ENCODE measurements at regions not wholly inside any gene's neighbourhood (a gene's known extent, or its start where the extent isn't known, plus 50 kb on each side); places are given as distances from the start of the nearest gene placed in this dataset.
"Not testable (repeated sequence)": the region's sequence is repeated elsewhere in the genome, so short reads cannot be mapped to it uniquely, and the experiment has no call there.

DNA sequence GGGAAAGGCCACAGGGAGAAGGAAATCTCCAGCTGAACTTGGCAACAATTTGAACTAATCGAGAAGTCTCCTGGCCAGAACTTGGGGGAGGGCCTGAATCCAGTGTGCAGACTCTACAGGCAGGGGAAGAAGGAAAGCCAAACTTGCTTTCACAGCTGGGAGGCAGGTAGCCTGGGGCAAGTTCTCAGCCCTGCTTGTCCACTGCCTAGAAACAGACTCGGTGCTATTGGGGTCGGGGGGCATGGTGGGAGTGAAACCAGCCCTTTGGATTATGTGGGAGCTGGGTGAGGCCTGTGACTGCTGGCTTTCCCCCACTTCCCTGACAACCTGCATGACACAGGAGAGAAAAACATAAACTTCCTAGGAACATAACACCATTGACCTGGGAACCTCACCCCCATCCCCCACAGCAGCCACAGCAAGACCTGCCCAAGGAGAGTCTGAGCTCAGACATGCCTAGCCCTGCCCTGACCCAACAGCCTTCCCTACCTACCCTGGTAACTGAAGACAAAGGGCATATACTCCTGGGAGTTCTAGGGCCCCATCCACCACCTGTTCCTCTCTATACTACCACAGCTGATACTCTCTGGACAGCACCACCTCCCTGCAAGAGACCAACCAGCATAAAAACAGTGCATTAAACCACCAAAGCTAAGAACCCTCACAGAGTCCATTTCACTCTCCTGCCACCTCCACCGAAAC lies 103.7 kb upstream of the MNS1 start:
- DNase-seq = no peak

DNA sequence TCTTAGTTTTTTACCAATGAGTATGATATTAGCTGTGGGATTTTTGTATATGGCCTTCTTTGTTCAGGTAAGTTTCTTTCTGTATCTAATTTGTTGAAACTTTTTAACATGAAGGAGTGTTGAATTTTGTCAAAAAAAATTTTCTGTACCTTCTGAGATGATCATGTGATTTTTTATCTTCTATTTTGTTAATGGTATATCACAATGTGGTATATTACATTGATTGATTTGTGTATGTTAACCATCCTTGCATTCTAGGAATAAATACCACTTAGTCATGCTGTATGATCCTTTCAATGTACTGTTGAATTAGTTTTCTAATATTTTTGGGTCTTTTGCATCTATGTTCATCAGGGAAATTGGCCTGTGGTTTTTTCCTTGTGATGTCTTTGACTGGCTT lies 92.5 kb upstream of the MNS1 start:
- no peak for DNase-seq

DNA sequence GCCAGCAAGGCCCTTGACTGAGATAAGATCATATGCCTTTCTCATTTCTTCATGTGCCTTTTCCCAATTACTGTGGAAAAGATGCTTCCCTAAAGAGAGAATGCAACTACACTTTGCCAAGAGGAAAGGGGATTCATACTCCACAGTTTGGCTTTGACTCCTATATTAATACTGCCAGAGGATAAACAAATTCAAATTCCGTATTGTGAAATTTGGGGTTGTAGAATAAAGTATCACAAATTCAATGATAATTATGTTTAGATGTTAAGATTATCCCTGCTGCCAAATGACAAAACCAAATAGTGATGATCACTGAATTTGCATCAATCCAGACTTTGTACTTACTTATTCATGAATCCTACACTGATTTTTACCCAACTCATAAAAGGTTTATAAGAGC lies 88.5 kb upstream of the MNS1 start:
- DNase-seq = no peak

DNA sequence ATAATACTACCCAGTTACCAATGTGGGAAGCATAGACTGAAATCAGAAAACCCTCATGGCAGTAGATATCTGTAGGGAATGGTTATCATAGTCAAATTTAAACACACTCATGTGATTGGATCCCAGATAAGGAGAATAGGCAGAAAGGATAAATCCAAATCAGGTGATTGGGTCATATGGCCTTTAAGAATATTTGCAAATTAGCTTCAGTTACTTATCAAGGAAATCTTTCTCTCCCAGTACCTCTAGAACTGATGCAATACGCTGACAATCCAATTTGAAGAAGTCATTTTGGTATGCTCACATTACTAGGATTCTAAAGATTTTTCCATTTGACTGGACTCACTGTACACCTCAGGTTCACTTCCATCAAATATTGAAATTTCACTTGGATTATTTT lies 87.7 kb upstream of the MNS1 start:
- DNase-seq = no peak

DNA sequence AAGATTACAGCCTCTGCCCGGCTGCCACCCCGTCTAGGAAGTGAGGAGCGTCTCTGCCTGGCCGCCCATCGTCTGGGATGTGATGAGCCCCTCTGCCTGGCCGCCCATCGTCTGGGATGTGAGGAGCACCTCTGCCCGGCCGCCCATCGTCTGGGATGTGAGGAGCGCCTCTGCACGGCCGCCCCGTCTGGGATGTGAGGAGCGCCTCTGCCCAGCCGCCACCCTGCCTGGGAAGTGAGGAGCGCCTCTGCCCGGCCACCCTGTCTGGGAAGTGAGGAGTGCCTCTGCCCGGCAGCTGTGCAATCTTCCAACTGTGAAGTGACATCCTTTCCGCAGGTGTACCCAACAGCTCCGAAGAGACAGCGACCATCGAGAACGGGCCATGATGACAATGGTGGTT lies 75.6 kb upstream of the MNS1 start:
- not testable (repeated sequence) for DNase-seq

DNA sequence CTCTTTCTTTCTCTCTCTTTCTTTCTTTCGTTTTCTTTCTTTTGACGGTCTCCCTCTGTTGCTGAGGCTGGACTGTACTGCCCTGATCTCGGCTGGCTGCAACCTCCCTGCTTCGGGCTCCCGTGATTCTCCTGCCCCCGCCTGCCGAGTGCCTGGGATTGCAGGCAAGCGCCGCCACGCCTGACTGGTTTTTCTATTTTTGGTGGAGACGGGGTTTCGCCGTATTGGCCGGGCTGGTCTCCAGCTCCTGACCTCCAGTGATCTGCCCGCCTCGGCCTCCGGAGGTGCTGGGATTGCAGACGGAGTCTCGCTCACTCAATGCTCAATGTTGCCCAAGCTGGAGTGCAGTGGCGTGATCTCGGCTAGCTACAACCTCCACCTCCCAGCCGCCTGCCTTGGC lies 75.2 kb upstream of the MNS1 start:
- DNase-seq = not testable (repeated sequence)

DNA sequence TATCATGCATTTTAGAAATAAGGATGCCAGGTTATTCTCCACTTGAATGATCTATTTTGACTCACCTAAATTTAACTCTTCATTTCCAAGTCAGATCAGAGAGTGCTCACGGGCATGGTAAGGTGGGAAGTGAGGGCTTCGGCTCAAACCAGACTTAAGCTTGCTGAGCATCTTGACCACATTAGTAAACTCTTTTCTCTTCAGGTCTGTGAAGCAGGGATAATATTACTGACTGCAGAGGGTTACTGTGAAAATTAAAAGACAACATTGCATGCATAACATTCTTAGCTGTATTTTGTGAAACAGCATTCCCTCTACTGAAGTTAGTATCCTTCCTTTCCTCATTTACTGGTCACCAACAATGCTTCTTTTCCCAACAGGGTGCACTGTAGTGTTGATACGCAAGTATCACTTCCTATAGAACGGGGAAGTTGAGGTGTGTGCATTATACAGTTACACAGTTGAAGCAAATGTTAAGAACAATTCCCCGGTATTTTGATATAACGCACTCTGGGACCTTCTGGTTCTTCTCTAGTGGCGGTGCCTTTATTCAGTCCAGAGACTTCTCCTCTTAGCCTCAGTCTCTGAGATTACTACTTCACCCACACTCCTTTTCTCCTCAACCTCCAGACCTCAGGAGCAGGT lies 74.1 kb upstream of the MNS1 start:
- no peak for DNase-seq

DNA sequence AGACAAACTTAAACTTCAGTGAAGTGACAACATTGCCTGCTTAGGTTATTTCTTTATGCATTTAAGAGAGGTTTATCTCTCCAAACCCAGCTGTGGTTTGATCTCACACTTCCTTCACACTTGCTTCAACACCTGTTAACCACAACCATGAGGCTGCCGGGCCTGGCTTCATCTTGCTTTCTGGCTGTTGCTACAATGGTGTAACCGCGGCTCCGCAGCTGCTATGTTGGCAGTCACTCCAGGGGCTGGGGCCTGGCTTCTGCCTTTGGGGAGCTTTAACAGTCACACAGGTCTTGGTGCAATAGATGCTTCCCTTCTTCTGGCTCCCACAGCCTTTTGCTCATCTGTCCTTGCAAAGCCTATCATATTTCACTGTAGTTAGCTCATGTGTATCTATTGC lies 72.9 kb upstream of the MNS1 start:
- DNase-seq = no peak

DNA sequence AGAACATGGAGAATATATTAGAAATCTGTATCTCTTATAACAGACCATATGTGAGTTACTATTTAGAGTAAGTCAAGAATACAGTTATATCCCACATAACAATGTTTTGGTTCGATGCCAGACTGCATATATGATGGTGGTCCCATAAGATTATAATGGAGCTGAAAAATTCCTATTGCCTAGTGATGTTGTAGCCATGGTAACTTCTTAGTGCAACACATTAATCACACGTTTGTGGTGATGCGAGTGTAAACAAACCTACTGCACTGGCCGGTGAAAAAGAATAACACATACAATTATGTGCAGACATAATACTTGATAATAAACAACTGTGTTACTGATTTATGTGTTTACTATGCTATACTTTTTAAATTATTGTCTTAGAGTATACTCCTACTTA lies 69.8 kb upstream of the MNS1 start:
- no peak for DNase-seq

DNA sequence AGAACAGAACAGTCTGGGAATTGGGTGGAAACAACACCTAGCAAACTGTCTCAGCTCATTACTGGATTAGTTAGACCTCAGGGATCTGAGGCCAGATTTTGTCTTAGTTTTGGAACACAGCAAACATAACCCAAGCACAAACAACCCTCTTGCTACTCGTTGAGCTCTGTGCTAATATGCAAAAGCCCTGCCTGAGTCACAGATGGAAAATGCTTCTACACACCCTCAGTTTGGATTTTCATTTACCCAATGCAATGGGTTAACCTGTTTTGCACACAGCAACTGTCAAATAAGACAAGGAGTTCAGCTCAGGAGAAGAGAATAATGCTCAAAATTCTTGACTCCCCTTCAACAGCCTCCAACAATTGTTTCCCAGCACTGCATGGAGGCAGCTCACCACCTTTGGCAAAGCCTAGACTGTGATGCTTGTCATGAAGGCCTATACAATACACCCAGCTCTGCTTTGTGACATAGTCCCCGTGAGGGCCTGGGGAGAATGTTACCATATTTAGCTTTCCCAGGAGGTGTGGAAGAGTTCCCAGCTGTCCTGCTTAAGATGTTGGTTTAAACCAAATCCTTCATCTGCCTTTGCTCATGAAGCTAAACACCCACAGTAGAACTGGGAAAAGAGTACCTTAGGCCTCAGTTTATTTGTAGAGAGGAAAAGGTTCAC lies 68.9 kb upstream of the MNS1 start:
- DNase-seq = no peak

DNA sequence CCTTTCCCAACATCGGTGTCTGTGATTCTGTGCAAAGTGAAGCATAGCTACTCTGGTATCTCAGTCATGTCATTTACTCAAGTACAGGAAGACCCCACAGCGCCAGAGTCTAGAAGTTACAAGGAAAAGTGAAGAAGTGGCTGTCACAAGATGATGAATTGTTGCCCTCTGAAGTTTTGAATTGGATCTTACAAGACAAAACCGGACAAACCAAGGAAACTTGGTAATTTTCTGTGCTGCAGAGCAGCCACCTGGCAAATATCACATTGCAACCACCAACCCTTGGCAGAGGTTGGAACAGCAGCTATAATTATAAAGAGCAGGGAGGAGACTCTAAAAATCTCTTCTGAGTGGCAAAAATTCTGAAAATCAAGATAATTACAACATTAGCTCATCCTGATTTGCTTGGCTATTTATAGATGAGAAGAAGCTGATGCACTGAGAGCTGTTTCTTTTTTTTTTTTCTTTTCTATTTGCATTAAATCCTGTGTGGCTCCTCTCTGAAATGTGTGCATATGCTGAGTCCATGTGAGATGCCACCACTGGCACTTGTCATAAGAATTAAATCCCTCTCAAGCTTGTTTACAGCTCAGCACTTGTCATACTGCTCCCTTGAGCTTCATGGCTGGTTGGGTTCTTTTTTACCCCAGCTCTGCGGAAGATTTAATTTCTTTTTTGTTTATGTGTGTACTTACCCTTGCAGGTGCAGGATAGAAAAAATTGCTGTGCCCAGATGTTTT lies 68.0 kb upstream of the MNS1 start:
- peak; percentile 24 for DNase-seq

DNA sequence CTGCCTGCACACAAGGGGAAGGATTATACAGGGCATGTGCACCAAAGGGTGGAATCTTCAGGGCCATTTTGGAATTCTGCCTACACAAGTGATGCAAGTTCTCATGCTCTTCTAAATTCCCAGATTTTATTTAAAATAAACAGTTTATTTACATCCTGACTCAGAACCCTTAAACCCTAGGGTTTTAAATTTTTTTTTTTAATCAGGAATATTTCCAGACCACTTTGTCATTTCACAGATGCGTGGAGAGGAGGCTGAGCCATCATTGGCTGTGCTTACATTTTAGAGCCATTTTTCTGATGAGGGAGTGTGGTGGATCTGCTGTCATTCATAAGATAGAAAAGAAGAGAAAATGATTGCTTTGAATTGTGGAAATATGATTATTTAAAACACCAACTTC lies 65.2 kb upstream of the MNS1 start:
- no peak for DNase-seq

DNA sequence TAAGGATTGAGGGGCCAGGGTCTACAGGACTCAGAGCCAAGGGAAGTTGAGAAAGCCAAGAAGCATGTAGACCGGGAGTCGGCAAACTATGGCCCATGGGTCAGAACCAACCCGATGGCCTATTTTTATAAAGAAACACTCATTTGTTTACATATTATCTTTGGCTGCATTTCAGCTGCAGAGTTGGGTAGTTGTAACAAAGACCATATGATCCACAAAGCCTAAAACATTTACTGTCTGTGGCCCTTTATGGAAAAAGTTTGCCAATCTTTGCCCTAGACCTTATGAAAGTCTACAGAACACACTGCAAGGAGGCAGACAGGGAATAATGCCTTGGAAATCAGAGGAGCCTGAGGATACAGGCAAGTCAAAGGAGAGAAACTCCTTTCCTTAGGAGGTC lies 63.2 kb upstream of the MNS1 start:
- DNase-seq = no peak

DNA sequence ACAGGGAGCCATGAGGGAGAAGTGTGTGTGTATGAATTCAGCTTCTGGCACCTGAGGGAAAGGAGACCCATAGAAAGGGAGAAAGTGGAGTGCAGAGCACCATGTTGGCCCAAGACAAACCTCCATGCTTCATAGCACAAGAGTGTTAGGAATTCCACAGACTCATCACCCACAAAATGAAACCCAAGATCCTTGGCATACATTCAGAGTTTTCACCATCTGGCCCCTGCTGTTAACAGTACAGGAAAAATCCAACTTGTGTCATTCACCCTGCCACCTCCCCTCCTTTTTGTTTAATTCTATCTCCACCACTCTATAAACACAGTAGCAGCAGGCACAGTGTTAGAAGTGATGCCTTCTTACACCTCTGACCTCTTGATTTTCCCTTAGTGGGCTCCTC lies 60.0 kb upstream of the MNS1 start:
- no peak for DNase-seq

DNA sequence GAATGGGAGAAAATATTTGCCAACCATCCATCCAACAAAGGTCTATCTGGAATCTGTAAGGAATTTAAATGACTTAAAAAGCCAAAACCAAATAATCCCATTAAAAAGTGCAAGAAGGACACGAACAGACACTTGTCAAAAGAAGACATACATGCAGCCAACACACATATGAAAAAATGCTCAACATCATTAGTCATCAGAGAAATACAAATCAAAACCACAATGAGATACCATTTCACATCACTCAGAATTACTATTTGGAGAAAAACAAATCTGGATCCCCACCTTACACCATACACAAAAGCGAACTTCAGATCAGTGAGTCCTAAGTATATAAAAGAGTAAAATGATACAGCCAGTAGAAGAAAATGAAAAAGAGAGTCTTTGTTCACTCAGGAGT lies 58.6 kb upstream of the MNS1 start:
- no peak for DNase-seq

DNA sequence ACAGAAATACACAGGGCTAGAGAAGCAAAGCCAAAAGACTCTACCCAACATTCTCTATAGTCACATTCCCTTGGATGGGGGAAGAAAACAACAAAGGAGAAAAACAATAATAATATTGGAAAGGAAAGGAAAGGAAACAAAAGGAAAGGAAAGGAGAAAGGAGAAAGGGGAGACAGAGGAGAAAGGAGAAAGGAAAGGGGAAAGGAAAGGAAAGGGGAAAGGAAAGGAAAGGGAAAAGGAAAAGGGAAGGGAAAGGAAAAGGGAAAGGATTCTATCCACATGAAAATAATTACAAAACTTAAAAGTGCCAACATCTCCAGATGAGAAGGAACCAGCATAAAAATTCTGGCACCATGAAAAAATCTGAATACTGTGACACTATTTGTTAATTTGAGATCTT lies 54.1 kb upstream of the MNS1 start:
- no peak for DNase-seq
